ENCODE measurements at regions not wholly inside any gene's neighbourhood (a gene's known extent, or its start where the extent isn't known, plus 50 kb on each side); places are given as distances from the start of the nearest gene placed in this dataset.

GRCh38 chr4:111274060-111274459 is 651.2 kb upstream of the PITX2 start:
- H3K9me3 Mint-ChIP-seq (ENCODE audit: low read depth), result no peaks in the 10 kb centered on the region
- H3K27ac Mint-ChIP-seq (ENCODE audit: unreplicated experiment), result no peak overlapping the region
- peaks cover 47% of the 10 kb centered on the region for H3K27me3 Mint-ChIP-seq (ENCODE audit: low read depth)
- TF ChIP-seq CTCF (IDR thresholded peaks at IDR 0.05), result no peak
- no peak for DNase-seq (ENCODE audit: low spot score)
- no peak overlapping the region for H3K4me3 Mint-ChIP-seq (ENCODE audit: unreplicated experiment)
- peaks cover 8% of the 10 kb centered on the region for H3K4me1 Mint-ChIP-seq (ENCODE audit: low read depth)
- H3K36me3 Mint-ChIP-seq (ENCODE audit: low read depth), result no peaks in the 10 kb centered on the region

- no peak overlapping the region for H3K4me3 Mint-ChIP-seq (ENCODE audit: unreplicated experiment)
- H3K9me3 Mint-ChIP-seq (ENCODE audit: low read depth), result no peaks in the 10 kb centered on the region
- peaks cover 5% of the 10 kb centered on the region for H3K4me1 Mint-ChIP-seq (ENCODE audit: low read depth)
- peaks cover 47% of the 10 kb centered on the region for H3K27me3 Mint-ChIP-seq (ENCODE audit: low read depth)
- H3K27ac Mint-ChIP-seq (ENCODE audit: unreplicated experiment), result no peak overlapping the region
- no peak for TF ChIP-seq CTCF (IDR thresholded peaks at IDR 0.05)
- no peaks in the 10 kb centered on the region for H3K36me3 Mint-ChIP-seq (ENCODE audit: low read depth)
- DNase-seq (ENCODE audit: low spot score), result no peak
These were observed 651.6 kb upstream of the PITX2 start for GRCh38 chr4:111274486-111274885.

GRCh38 chr4:111281219-111281618 is 658.3 kb upstream of the PITX2 start:
- Mint-ChIP-seq H3K9me3 (ENCODE audit: low read depth) (no peaks in the 10 kb centered on the region), H3K36me3 (ENCODE audit: low read depth) (no peaks in the 10 kb centered on the region), H3K4me1 (ENCODE audit: low read depth) (no peaks in the 10 kb centered on the region), H3K27ac (ENCODE audit: unreplicated experiment) (no peak overlapping the region), H3K27me3 (ENCODE audit: low read depth) (peaks cover 45% of the 10 kb centered on the region), H3K4me3 (ENCODE audit: unreplicated experiment) (no peak overlapping the region)
- TF ChIP-seq CTCF (IDR thresholded peaks at IDR 0.05), result no peak
- DNase-seq (ENCODE audit: low spot score), result no peak

GRCh38 chr4:111282035-111282434 is 659.2 kb upstream of the PITX2 start:
- Mint-ChIP-seq H3K4me1 (ENCODE audit: low read depth) (no peaks in the 10 kb centered on the region), H3K36me3 (ENCODE audit: low read depth) (no peaks in the 10 kb centered on the region), H3K27me3 (ENCODE audit: low read depth) (peaks cover 43% of the 10 kb centered on the region), H3K4me3 (ENCODE audit: unreplicated experiment) (no peak overlapping the region), H3K27ac (ENCODE audit: unreplicated experiment) (no peak overlapping the region), H3K9me3 (ENCODE audit: low read depth) (no peaks in the 10 kb centered on the region)
- no peak for TF ChIP-seq CTCF (IDR thresholded peaks at IDR 0.05)
- no peak for DNase-seq (ENCODE audit: low spot score)

- no peak for DNase-seq (ENCODE audit: low spot score)
- H3K27me3 Mint-ChIP-seq (ENCODE audit: low read depth), result peaks cover 42% of the 10 kb centered on the region
- H3K36me3 Mint-ChIP-seq (ENCODE audit: low read depth), result peaks cover under 1% of the 10 kb centered on the region
- H3K4me1 Mint-ChIP-seq (ENCODE audit: low read depth), result no peaks in the 10 kb centered on the region
- no peaks in the 10 kb centered on the region for H3K9me3 Mint-ChIP-seq (ENCODE audit: low read depth)
- H3K4me3 Mint-ChIP-seq (ENCODE audit: unreplicated experiment), result no peak overlapping the region
- peak; percentile 90 for TF ChIP-seq CTCF (IDR thresholded peaks at IDR 0.05)
- H3K27ac Mint-ChIP-seq (ENCODE audit: unreplicated experiment), result no peak overlapping the region
These were observed 660.3 kb upstream of the PITX2 start for GRCh38 chr4:111283066-111283677.
